ENCODE measurements at regions not wholly inside any gene's neighbourhood (a gene's known extent, or its start where the extent isn't known, plus 50 kb on each side); places are given as distances from the start of the nearest gene placed in this dataset.

DNA sequence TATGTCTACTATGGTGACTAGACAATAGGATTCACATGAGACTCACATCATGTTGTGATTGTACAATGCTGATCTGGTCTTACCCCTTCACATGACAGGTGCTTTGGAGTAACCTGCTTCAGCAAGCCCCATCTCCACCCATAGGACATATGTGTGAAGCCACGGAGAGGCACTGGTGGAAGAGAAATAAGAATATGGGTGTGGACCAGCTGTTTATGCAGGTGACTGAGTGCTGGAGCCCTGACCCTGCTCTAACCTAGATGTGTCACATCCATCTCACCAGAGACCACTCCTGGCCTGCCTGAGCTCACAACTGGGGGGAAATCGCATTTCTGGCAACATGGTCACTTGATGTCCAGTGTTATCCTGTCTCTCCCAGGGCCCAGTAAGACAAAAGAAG, 119.7 kb downstream of the GGTLC2 start:
- TF ChIP-seq, protein P1, sequence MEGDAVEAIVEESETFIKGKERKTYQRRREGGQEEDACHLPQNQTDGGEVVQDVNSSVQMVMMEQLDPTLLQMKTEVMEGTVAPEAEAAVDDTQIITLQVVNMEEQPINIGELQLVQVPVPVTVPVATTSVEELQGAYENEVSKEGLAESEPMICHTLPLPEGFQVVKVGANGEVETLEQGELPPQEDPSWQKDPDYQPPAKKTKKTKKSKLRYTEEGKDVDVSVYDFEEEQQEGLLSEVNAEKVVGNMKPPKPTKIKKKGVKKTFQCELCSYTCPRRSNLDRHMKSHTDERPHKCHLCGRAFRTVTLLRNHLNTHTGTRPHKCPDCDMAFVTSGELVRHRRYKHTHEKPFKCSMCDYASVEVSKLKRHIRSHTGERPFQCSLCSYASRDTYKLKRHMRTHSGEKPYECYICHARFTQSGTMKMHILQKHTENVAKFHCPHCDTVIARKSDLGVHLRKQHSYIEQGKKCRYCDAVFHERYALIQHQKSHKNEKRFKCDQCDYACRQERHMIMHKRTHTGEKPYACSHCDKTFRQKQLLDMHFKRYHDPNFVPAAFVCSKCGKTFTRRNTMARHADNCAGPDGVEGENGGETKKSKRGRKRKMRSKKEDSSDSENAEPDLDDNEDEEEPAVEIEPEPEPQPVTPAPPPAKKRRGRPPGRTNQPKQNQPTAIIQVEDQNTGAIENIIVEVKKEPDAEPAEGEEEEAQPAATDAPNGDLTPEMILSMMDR (tag by site-specific recombination; IDR thresholded peaks at IDR 0.05): no peak
- TF ChIP-seq ZNF707 (tag by site-specific recombination; IDR thresholded peaks at IDR 0.05) (no peak), ZNF302 (tag by site-specific recombination; IDR thresholded peaks at IDR 0.05; ENCODE audit: low read depth) (no peak), ZNF785 (tag by site-specific recombination; IDR thresholded peaks at IDR 0.05) (no peak), ZNF433 (tag by site-specific recombination; IDR thresholded peaks at IDR 0.05; ENCODE audit: low read depth) (no peak), ZNF248 (tag by site-specific recombination; IDR thresholded peaks at IDR 0.05) (no peak), ZBTB8A (tag by site-specific recombination; IDR thresholded peaks at IDR 0.05) (no peak)
- TF ChIP-seq, protein P2, sequence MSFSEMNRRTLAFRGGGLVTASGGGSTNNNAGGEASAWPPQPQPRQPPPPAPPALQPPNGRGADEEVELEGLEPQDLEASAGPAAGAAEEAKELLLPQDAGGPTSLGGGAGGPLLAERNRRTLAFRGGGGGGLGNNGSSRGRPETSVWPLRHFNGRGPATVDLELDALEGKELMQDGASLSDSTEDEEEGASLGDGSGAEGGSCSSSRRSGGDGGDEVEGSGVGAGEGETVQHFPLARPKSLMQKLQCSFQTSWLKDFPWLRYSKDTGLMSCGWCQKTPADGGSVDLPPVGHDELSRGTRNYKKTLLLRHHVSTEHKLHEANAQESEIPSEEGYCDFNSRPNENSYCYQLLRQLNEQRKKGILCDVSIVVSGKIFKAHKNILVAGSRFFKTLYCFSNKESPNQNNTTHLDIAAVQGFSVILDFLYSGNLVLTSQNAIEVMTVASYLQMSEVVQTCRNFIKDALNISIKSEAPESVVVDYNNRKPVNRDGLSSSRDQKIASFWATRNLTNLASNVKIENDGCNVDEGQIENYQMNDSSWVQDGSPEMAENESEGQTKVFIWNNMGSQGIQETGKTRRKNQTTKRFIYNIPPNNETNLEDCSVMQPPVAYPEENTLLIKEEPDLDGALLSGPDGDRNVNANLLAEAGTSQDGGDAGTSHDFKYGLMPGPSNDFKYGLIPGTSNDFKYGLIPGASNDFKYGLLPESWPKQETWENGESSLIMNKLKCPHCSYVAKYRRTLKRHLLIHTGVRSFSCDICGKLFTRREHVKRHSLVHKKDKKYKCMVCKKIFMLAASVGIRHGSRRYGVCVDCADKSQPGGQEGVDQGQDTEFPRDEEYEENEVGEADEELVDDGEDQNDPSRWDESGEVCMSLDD (tag by site-specific recombination; IDR thresholded peaks at IDR 0.05): no peak
- TF ChIP-seq, protein P3, sequence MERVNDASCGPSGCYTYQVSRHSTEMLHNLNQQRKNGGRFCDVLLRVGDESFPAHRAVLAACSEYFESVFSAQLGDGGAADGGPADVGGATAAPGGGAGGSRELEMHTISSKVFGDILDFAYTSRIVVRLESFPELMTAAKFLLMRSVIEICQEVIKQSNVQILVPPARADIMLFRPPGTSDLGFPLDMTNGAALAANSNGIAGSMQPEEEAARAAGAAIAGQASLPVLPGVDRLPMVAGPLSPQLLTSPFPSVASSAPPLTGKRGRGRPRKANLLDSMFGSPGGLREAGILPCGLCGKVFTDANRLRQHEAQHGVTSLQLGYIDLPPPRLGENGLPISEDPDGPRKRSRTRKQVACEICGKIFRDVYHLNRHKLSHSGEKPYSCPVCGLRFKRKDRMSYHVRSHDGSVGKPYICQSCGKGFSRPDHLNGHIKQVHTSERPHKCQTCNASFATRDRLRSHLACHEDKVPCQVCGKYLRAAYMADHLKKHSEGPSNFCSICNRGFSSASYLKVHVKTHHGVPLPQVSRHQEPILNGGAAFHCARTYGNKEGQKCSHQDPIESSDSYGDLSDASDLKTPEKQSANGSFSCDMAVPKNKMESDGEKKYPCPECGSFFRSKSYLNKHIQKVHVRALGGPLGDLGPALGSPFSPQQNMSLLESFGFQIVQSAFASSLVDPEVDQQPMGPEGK (tag by site-specific recombination; IDR thresholded peaks at IDR 0.05): no peak

Measured in HEK293 (cell line).